ENCODE measurements at regions not wholly inside any gene's neighbourhood (a gene's known extent, or its start where the extent isn't known, plus 50 kb on each side); places are given as distances from the start of the nearest gene placed in this dataset.

GRCh38 chr11:80009081-80009480, 568.3 kb upstream of the TENM4 start:
- ChIA-PET RAD21 (ENCODE audit: unreplicated experiment) (no interaction called here), SMC1A (ENCODE audit: uncharacterized antibody, unreplicated experiment) (no interaction called here), POLR2A (no interaction called here), CTCF (no interaction called here)
- intact Hi-C loops (cut with micrococcal nuclease; ENCODE audit: unreplicated experiment) = no loop called here
- H3K27ac ChIP-seq (ENCODE audit: control insufficient read depth, insufficient read depth) = no peak overlapping the region
- no TSS peak for BruUV-seq (replicated peaks)
- no peaks in the 10 kb centered on the region for H3K79me2 ChIP-seq (ENCODE audit: control insufficient read depth, insufficient read depth, low read length)
- no peak for ATAC-seq
- no peaks in the 10 kb centered on the region for H3K36me3 ChIP-seq (ENCODE audit: control insufficient read depth in 2 of 2, insufficient read depth in 2 of 2, low read length in 1 of 2)
- 54% methylated on average over 3 of the region's 3 CpGs for WGBS (ENCODE audit: insufficient coverage, insufficient replicate concordance, low lambda C conversion rate, missing lambda C conversion rate)
- no peak for TF ChIP-seq ZNF24 (IDR thresholded peaks at IDR 0.05)
- no peak for TF ChIP-seq MTA3 (IDR thresholded peaks at IDR 0.05; ENCODE audit: borderline replicate concordance, low read length)
- TF ChIP-seq, protein P1, sequence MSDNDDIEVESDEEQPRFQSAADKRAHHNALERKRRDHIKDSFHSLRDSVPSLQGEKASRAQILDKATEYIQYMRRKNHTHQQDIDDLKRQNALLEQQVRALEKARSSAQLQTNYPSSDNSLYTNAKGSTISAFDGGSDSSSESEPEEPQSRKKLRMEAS (IDR thresholded peaks at IDR 0.05; ENCODE audit: low read depth, low read length) = no peak
- TF ChIP-seq CREM (IDR thresholded peaks at IDR 0.05; ENCODE audit: low read depth) = no peak
- TF ChIP-seq POLR2A (IDR thresholded peaks at IDR 0.05; ENCODE audit: low read depth, low read length) = no peak
- TF ChIP-seq SRF (IDR thresholded peaks at IDR 0.05; ENCODE audit: low read depth in 2 of 2, low read length in 2 of 2) = no peak
- TF ChIP-seq ESRRA (IDR thresholded peaks at IDR 0.05; ENCODE audit: low read length) = no peak
- TF ChIP-seq TCF12 (IDR thresholded peaks at IDR 0.05; ENCODE audit: low read depth, low read length) = no peak
- TF ChIP-seq NBN (IDR thresholded peaks at IDR 0.05) = no peak
- TF ChIP-seq, protein P2, sequence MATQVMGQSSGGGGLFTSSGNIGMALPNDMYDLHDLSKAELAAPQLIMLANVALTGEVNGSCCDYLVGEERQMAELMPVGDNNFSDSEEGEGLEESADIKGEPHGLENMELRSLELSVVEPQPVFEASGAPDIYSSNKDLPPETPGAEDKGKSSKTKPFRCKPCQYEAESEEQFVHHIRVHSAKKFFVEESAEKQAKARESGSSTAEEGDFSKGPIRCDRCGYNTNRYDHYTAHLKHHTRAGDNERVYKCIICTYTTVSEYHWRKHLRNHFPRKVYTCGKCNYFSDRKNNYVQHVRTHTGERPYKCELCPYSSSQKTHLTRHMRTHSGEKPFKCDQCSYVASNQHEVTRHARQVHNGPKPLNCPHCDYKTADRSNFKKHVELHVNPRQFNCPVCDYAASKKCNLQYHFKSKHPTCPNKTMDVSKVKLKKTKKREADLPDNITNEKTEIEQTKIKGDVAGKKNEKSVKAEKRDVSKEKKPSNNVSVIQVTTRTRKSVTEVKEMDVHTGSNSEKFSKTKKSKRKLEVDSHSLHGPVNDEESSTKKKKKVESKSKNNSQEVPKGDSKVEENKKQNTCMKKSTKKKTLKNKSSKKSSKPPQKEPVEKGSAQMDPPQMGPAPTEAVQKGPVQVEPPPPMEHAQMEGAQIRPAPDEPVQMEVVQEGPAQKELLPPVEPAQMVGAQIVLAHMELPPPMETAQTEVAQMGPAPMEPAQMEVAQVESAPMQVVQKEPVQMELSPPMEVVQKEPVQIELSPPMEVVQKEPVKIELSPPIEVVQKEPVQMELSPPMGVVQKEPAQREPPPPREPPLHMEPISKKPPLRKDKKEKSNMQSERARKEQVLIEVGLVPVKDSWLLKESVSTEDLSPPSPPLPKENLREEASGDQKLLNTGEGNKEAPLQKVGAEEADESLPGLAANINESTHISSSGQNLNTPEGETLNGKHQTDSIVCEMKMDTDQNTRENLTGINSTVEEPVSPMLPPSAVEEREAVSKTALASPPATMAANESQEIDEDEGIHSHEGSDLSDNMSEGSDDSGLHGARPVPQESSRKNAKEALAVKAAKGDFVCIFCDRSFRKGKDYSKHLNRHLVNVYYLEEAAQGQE (IDR thresholded peaks at IDR 0.05; ENCODE audit: low read depth, low read length) = no peak
- TF ChIP-seq SMAD5 (IDR thresholded peaks at IDR 0.05; ENCODE audit: low read depth) = no peak
- no peak for TF ChIP-seq MYC (IDR thresholded peaks at IDR 0.05; ENCODE audit: insufficient read depth, insufficient read length, insufficient replicate concordance, low read length, severe bottlenecking)
- TF ChIP-seq KLF5 (IDR thresholded peaks at IDR 0.05; ENCODE audit: partially characterized antibody) = no peak
- H3K9ac ChIP-seq (ENCODE audit: control insufficient read depth, insufficient read depth, low read length) = no peak overlapping the region
- no peaks in the 10 kb centered on the region for H3K9me3 ChIP-seq (replicated peaks; ENCODE audit: control insufficient read depth, insufficient read depth, low read length)
- H3K4me2 ChIP-seq (ENCODE audit: control insufficient read depth, insufficient read depth) = no peak overlapping the region
- H3K4me1 ChIP-seq (ENCODE audit: control insufficient read depth, insufficient read depth, low read length) = no peaks in the 10 kb centered on the region
- H2AFZ ChIP-seq (ENCODE audit: control insufficient read depth, low read depth, low read length) = no peak overlapping the region
- no peaks in the 10 kb centered on the region for H3K27me3 ChIP-seq (replicated peaks in 1 of 2; ENCODE audit: control insufficient read depth in 2 of 2, insufficient read depth in 2 of 2, low read length in 1 of 2)
- DNase-seq (ENCODE audit: low read depth, low spot score) = no peak
- H3K4me3 ChIP-seq = no peak overlapping the region
- H4K20me1 ChIP-seq (ENCODE audit: control insufficient read depth, insufficient read depth) = no peaks in the 10 kb centered on the region
- FAIRE-seq = no peak
- in situ Hi-C loops (cut with MboI) = no loop called here
